GM21528 (cell line): ENCODE measurements at regions not wholly inside any gene's neighbourhood (a gene's known extent, or its start where the extent isn't known, plus 50 kb on each side); places are given as distances from the start of the nearest gene placed in this dataset.

Source experiments
- ATAC-seq: cut with Tn5 transposase; IDR thresholded peaks from one replicate; pipeline ENCODE4 v1.9.1; 2021; ENCODE audit warnings: mild to moderate bottlenecking, moderate library complexity; ENCODE audit not compliant: unreplicated experiment, low FRiP score

DNA sequence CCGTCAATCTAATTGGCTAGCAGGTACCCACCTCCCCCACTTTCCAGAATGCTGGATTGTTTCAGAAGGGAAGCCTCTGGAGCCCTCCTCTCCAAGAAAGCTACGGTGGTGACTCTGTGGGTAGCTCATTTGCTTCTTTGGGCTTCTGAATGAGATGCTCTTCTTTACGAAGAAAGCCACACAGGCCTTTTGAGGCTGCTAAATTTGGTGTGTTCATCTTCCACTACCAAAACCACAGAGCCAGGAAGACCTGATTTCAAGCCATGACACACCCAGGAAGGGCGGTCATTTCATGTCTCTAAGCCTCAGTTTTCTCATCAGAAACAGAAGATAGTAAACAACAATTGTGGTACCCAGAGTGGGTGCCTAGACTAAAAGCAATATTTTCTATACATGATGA lies 901.2 kb downstream of the KCNMA1 start:
- no peak for ATAC-seq

GRCh38 chr10:76735866-76736265 lies 901.7 kb downstream of the KCNMA1 start:
- no peak for ATAC-seq

- no peak for ATAC-seq
Measured at GRCh38 chr10:76733441-76733936, 904.1 kb downstream of the KCNMA1 start.

GRCh38 chr10:76732306-76732705 lies 905.3 kb downstream of the KCNMA1 start:
- ATAC-seq, result no peak

GRCh38 chr10:76729841-76730487 lies 907.6 kb downstream of the KCNMA1 start:
- ATAC-seq, result no peak

- ATAC-seq, result no peak
Measured at GRCh38 chr10:76729346-76729745, 908.3 kb downstream of the KCNMA1 start.

DNA sequence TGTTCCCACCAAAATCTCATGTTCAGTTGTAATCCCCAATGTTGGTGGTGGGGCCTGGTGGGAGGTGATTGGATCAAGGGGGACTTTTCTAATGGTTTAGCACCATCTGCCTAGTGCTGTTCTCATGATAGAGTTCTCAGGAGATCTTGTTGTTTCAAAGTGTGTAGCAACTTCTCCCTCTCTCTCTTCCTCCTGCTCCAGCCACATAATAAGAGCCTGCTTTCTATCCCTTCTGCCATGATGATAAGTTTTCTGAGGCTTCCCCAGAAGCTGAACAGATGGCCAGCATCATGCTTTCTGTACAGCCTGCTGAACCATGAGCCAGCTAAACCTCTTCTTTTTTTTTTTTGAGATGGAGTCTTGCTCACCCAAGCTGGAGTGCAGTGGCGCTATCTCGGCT lies 910.6 kb downstream of the KCNMA1 start:
- ATAC-seq, result no peak

DNA sequence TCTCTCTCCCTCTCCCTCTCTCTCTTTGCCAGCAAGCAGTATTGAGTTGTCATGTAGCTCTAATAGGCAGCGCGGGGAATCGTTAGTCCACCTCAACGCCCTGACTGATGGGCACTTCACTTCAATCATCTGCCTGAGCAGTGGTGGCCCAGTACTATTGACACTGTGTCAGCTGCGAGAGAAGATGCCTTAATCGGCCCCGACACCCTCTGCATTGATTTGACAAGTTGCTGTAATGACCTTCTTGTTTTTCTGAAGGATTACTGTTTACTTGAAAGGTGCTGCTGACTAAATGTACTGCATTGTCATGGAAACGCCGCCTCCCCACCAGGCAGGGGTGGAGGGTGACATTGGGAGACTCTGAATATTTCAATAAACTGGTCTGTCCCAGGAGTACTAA lies 913.8 kb downstream of the KCNMA1 start:
- ATAC-seq, result no peak

DNA sequence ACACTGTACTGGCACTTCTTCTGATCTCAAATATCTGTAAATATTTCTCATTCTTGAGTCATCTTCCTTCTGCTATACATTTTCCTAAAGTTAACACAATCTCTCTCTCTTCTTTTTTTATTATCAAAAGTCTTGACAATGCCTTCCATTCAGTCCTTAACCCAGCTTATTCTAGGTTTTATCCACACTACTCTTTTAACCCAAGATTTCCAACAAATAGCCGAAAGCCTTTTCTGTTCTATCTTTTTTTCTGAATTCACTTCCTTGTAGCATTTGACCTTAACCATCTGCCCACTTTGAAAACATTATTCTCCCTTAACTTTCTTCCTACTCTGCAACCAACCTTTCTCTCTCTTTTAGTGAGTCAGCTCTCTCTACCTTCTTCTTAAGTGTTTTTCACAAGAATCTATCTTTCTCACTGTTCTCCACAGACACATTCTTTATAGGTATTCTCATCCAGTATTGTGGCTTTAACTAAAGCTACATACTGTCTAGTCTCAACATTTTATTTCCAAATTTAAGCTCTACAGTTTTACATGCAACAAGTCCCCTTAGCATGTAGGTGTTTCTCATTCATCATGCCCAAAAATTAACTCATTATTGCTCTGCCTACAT lies 915.6 kb downstream of the KCNMA1 start:
- no peak for ATAC-seq

- no peak for ATAC-seq
Measured at GRCh38 chr10:76719006-76719405, 918.6 kb downstream of the KCNMA1 start.

GRCh38 chr10:76717141-76717540 lies 920.5 kb downstream of the KCNMA1 start:
- no peak for ATAC-seq

- no peak for ATAC-seq
Measured at GRCh38 chr10:76711222-76711997, 926.2 kb downstream of the KCNMA1 start.

- ATAC-seq, result no peak
Measured at GRCh38 chr10:76700241-76700640, 937.4 kb downstream of the KCNMA1 start.

- no peak for ATAC-seq
Measured at GRCh38 chr10:76697923-76698322, 939.7 kb downstream of the KCNMA1 start.

GRCh38 chr10:76695069-76695468 lies 942.5 kb downstream of the KCNMA1 start:
- ATAC-seq, result no peak

- no peak for ATAC-seq
Measured at GRCh38 chr10:76686201-76686600, 951.4 kb downstream of the KCNMA1 start.

DNA sequence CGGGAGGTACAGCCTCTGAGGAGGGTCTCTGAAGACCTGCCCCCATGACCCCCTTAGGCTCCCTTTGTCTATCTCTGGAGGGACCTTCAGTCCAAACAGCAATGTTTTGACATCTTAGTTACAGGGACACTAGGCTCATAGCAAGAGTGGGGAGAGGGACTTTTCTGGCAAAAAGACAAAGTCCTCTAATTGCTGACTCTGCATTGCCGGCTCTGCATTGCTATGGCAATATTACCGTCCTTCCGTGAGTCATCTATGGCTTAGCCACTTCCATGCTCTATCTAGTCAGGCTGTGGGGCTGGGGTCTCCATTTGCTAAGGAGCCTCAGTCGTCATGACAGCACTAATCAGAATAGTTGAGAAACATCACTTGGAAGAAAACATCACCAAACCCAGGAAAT lies 952.6 kb downstream of the KCNMA1 start:
- no peak for ATAC-seq

- no peak for ATAC-seq
Measured at GRCh38 chr10:76681153-76681552, 956.5 kb downstream of the KCNMA1 start.

- ATAC-seq, result no peak
Measured at GRCh38 chr10:76679030-76679429, 958.6 kb downstream of the KCNMA1 start.

- ATAC-seq, result no peak
Measured at GRCh38 chr10:76675951-76676587, 961.5 kb downstream of the KCNMA1 start.

DNA sequence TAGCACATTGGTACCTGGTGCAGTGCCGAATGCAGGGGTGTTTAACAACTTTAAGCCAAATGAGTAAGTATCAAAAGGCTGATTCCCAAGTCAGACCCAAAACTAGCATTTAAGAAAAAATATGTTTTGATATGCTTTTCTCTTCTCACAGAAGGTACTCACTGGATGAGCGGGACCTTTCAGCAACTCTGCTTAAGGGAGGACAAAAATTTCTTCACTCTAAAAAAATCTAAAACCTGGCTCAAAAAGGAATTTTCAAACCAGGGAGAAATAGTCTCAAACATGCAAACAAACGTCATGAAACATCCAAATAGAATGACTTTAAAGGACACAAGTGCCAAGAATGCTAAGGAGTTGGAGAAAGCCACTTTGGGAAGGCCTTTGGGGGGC lies 962.1 kb downstream of the KCNMA1 start:
- ATAC-seq, result no peak
